ENCODE measurements at regions not wholly inside any gene's neighbourhood (a gene's known extent, or its start where the extent isn't known, plus 50 kb on each side); places are given as distances from the start of the nearest gene placed in this dataset.

- POLR2A ChIA-PET = no interaction called here
- DNase-seq (ENCODE audit: low spot score) = no peak
Measured at GRCh38 chr1:95983831-95984230, 737.8 kb upstream of the PTBP2 start.

GRCh38 chr1:95984798-95985374 is 736.7 kb upstream of the PTBP2 start:
- Histone ChIP-seq H3K4me2 (ENCODE audit: low read length) (no peak overlapping the region), H3K9me3 (ENCODE audit: low read length) (no peaks in the 10 kb centered on the region), H3K27ac (ENCODE audit: low read depth, low read length, poor library complexity, severe bottlenecking) (no peak overlapping the region), H2AFZ (ENCODE audit: low read length) (no peak overlapping the region), H3K4me1 (ENCODE audit: insufficient read depth, low read length, poor library complexity, severe bottlenecking) (no peaks in the 10 kb centered on the region), H3K4me3 (ENCODE audit: low read depth, low read length, poor library complexity, severe bottlenecking) (no peak overlapping the region), H3K9me2 (ENCODE audit: insufficient read depth, low read length) (no peaks in the 10 kb centered on the region), H3K36me3 (ENCODE audit: insufficient read depth, low read length) (no peaks in the 10 kb centered on the region), H4K20me1 (ENCODE audit: insufficient read depth, low read length) (no peaks in the 10 kb centered on the region), H3K79me2 (ENCODE audit: insufficient read depth, low read depth, low read length) (no peaks in the 10 kb centered on the region)
- CTCF ChIA-PET (ENCODE audit: unreplicated experiment) = no interaction called here
- DNase-seq (ENCODE audit: low spot score) = no peak
- BruUV-seq (replicated peaks) = no TSS peak
- POLR2A ChIA-PET = interaction anchor here (0.7 to 1.1 kb wide), 2 partner anchors 10 to 523 kb away, joined by 3 read pairs; no protein-coding TSS in a partner anchor
- no peak for TF ChIP-seq EZH2phosphoT487 (IDR thresholded peaks at IDR 0.05; ENCODE audit: borderline replicate concordance, low read depth, low read length)
- TF ChIP-seq, protein P1, sequence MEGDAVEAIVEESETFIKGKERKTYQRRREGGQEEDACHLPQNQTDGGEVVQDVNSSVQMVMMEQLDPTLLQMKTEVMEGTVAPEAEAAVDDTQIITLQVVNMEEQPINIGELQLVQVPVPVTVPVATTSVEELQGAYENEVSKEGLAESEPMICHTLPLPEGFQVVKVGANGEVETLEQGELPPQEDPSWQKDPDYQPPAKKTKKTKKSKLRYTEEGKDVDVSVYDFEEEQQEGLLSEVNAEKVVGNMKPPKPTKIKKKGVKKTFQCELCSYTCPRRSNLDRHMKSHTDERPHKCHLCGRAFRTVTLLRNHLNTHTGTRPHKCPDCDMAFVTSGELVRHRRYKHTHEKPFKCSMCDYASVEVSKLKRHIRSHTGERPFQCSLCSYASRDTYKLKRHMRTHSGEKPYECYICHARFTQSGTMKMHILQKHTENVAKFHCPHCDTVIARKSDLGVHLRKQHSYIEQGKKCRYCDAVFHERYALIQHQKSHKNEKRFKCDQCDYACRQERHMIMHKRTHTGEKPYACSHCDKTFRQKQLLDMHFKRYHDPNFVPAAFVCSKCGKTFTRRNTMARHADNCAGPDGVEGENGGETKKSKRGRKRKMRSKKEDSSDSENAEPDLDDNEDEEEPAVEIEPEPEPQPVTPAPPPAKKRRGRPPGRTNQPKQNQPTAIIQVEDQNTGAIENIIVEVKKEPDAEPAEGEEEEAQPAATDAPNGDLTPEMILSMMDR (conservative IDR thresholded peaks at IDR 0.05; ENCODE audit: low read length) = no peak
- intact Hi-C loops (cut with micrococcal nuclease; ENCODE audit: unreplicated experiment) = no loop called here

More at GRCh38 chr1:95983831-95984230, 737.8 kb upstream of the PTBP2 start:
- BruUV-seq (replicated peaks) = no TSS peak
- H3K4me1 ChIP-seq (ENCODE audit: insufficient read depth, low read length, poor library complexity, severe bottlenecking) = no peaks in the 10 kb centered on the region
- H3K4me3 ChIP-seq (ENCODE audit: low read depth, low read length, poor library complexity, severe bottlenecking) = no peak overlapping the region
- no peak overlapping the region for H3K27ac ChIP-seq (ENCODE audit: low read depth, low read length, poor library complexity, severe bottlenecking)
- H3K9me2 ChIP-seq (ENCODE audit: insufficient read depth, low read length) = no peaks in the 10 kb centered on the region
- intact Hi-C loops (cut with micrococcal nuclease; ENCODE audit: unreplicated experiment) = no loop called here
- no peaks in the 10 kb centered on the region for H4K20me1 ChIP-seq (ENCODE audit: insufficient read depth, low read length)
- H3K4me2 ChIP-seq (ENCODE audit: low read length) = no peak overlapping the region
- no peaks in the 10 kb centered on the region for H3K79me2 ChIP-seq (ENCODE audit: insufficient read depth, low read depth, low read length)
- no peak overlapping the region for H2AFZ ChIP-seq (ENCODE audit: low read length)
- CTCF ChIA-PET (ENCODE audit: unreplicated experiment) = no interaction called here
- H3K36me3 ChIP-seq (ENCODE audit: insufficient read depth, low read length) = no peaks in the 10 kb centered on the region
- H3K9me3 ChIP-seq (ENCODE audit: low read length) = no peaks in the 10 kb centered on the region
- TF ChIP-seq, protein P1 (conservative IDR thresholded peaks at IDR 0.05; ENCODE audit: low read length) = no peak
- no peak for TF ChIP-seq EZH2phosphoT487 (IDR thresholded peaks at IDR 0.05; ENCODE audit: borderline replicate concordance, low read depth, low read length)

DNA sequence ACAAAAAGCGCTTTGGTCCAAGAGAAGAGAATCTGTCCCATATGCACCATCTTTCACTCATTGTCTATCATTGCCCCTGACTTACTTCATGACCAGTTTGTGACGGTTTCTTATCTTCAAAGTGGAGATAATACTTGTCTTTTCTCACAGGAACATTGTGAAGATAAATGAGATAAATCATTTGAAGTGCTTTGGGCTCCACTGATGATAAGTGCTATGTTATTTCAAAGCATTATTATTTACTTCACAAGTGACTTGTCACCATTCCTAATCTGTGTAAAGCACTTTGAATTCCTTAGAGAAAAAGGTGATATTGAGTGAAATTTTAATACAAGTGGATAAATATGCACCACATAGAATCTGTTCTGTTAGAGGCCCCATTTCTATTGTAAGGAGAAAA is 731.6 kb upstream of the PTBP2 start:
- Histone ChIP-seq H3K9me3 (ENCODE audit: low read length) (no peaks in the 10 kb centered on the region), H4K20me1 (ENCODE audit: insufficient read depth, low read length) (no peaks in the 10 kb centered on the region), H3K9me2 (ENCODE audit: insufficient read depth, low read length) (no peaks in the 10 kb centered on the region), H2AFZ (ENCODE audit: low read length) (no peak overlapping the region), H3K79me2 (ENCODE audit: insufficient read depth, low read depth, low read length) (no peaks in the 10 kb centered on the region), H3K4me2 (ENCODE audit: low read length) (no peak overlapping the region), H3K27ac (ENCODE audit: low read depth, low read length, poor library complexity, severe bottlenecking) (no peak overlapping the region), H3K36me3 (ENCODE audit: insufficient read depth, low read length) (no peaks in the 10 kb centered on the region), H3K4me1 (ENCODE audit: insufficient read depth, low read length, poor library complexity, severe bottlenecking) (no peaks in the 10 kb centered on the region), H3K4me3 (ENCODE audit: low read depth, low read length, poor library complexity, severe bottlenecking) (no peak overlapping the region)
- no peak for TF ChIP-seq EZH2phosphoT487 (IDR thresholded peaks at IDR 0.05; ENCODE audit: borderline replicate concordance, low read depth, low read length)
- TF ChIP-seq, protein P1 (conservative IDR thresholded peaks at IDR 0.05; ENCODE audit: low read length) = no peak
- DNase-seq (ENCODE audit: low spot score) = no peak
- CTCF ChIA-PET (ENCODE audit: unreplicated experiment) = no interaction called here
- intact Hi-C loops (cut with micrococcal nuclease; ENCODE audit: unreplicated experiment) = no loop called here
- no TSS peak for BruUV-seq (replicated peaks)
- POLR2A ChIA-PET = interaction anchor here (0.6 kb wide), 1 partner anchor 105 kb away, joined by 3 read pairs; no protein-coding TSS in a partner anchor

Measured in OCI-LY7 (cell line).